SK-N-SH (cell line): ENCODE measurements at regions not wholly inside any gene's neighbourhood (a gene's known extent, or its start where the extent isn't known, plus 50 kb on each side); places are given as distances from the start of the nearest gene placed in this dataset.
A peak's percentile ranks its signal among the peaks of the same experiment; 100 is the strongest.
"Not testable (repeated sequence)": the region's sequence is repeated elsewhere in the genome, so short reads cannot be mapped to it uniquely, and the experiment has no call there.

Experiments
- CTCF ChIA-PET: fragments of 300-600, 350-600 bp; formaldehyde crosslinking; extraction: SDS; loops from one replicate; lab custom pipeline; 2021; lab: Yijun Ruan, JAX
- POLR2A ChIA-PET: fragments of 350-600 bp; sonication (Branson Sonifier 250); formaldehyde crosslinking; extraction: SDS; loops from one replicate; lab custom pipeline; 2020; ENCODE audit warnings: antibody characterized with exemption, inconsistent platforms; lab: Yijun Ruan, JAX
- DNase-seq: peaks from one replicate; pipeline ENCODE4 v3.0.0; 2012
- H2AFZ ChIP-seq: fragments of 200-600 bp; sonication (generic); 2 replicates; pipeline ENCODE4 v1.8.1; 2016; ENCODE audit warnings: antibody characterized with exemption, mild to moderate bottlenecking, low read depth
- H3F3A ChIP-seq: fragments of 200-600 bp; sonication (generic); replicated peaks from 2 replicates; pipeline ENCODE3; 2016; ENCODE audit warnings: antibody characterized with exemption, mild to moderate bottlenecking; ENCODE audit not compliant: insufficient read depth
- H3K27ac ChIP-seq, 2 experiments: fragments of 200-500 bp in 1 of 2; fragments of 200-600 bp in 1 of 2; sonication (Bioruptor generic) in 1 of 2; sonication (generic), shearing (Covaris generic) in 1 of 2; 2 replicates each; pipeline versions ENCODE4 v1.5.1 to v1.6.1; 2014 to 2016; ENCODE audit warnings: low read depth in 2 of 2, inconsistent platforms in 1 of 2, low read length in 1 of 2, mild to moderate bottlenecking in 1 of 2, mixed read lengths in 1 of 2
- H3K27me3 ChIP-seq: fragments of 200-600 bp; sonication (generic), shearing (Covaris generic); 2 replicates; pipeline ENCODE4 v1.6.1; 2016; ENCODE audit warnings: mixed run types; ENCODE audit not compliant: insufficient read depth
- H3K36me3 ChIP-seq, 2 experiments: fragments of 200-500 bp in 1 of 2; fragments of 200-600 bp in 1 of 2; sonication (Bioruptor generic) in 1 of 2; sonication (generic) in 1 of 2; replicated peaks in 1 of 2; 2 replicates each; pipeline versions ENCODE3 to v1.5.1; 2014 to 2016; ENCODE audit warnings: low read length in 1 of 2, mild to moderate bottlenecking in 1 of 2; ENCODE audit not compliant: insufficient read depth in 2 of 2, control insufficient read depth in 1 of 2
- H3K4me1 ChIP-seq, 2 experiments: fragments of 200-500 bp in 1 of 2; fragments of 200-600 bp in 1 of 2; sonication (Bioruptor generic) in 1 of 2; sonication (generic), shearing (Covaris generic) in 1 of 2; 2 replicates each; pipeline versions ENCODE4 v1.5.1 to v1.6.1; 2014 to 2016; ENCODE audit warnings: low read depth in 1 of 2, low read length in 1 of 2, mixed run types in 1 of 2; ENCODE audit not compliant: insufficient read depth in 2 of 2, control insufficient read depth in 1 of 2
- H3K4me2 ChIP-seq: fragments of 200-600 bp; sonication (generic), shearing (Covaris generic); 2 replicates; pipeline ENCODE4 v1.6.1; 2017; ENCODE audit warnings: mixed run types
- H3K4me3 ChIP-seq, 2 experiments: fragments of 200-500 bp in 1 of 2; fragments of 200-600 bp in 1 of 2; sonication (Bioruptor generic) in 1 of 2; sonication (generic), shearing (Covaris generic) in 1 of 2; 2 replicates each; pipeline versions ENCODE4 v1.5.1 to v1.8.1; 2014 to 2016; ENCODE audit warnings: low read depth in 2 of 2, inconsistent platforms in 1 of 2, low read length in 1 of 2, mild to moderate bottlenecking in 1 of 2, mixed read lengths in 1 of 2, moderate library complexity in 1 of 2
- H3K79me2 ChIP-seq: fragments of 200-600 bp; sonication (generic); 2 replicates; pipeline ENCODE4 v1.8.1; 2017; ENCODE audit warnings: mild to moderate bottlenecking; ENCODE audit not compliant: insufficient read depth
- H3K9ac ChIP-seq: fragments of 200-600 bp; sonication (generic); 2 replicates; pipeline ENCODE4 v1.6.1; 2017; ENCODE audit warnings: mixed run types
- H3K9me2 ChIP-seq: fragments of 200-600 bp; sonication (generic); 2 replicates; pipeline ENCODE4 v1.6.1; 2017; ENCODE audit warnings: mixed run types
- H3K9me3 ChIP-seq: fragments of 200-600 bp; sonication (generic); 2 replicates; pipeline ENCODE4 v1.6.1; 2017; ENCODE audit warnings: mixed run types, mild to moderate bottlenecking, moderate library complexity
- H4K20me1 ChIP-seq: fragments of 200-600 bp; sonication (generic); 2 replicates; pipeline ENCODE4 v1.6.1; 2017; ENCODE audit warnings: mild to moderate bottlenecking, mixed run types; ENCODE audit not compliant: insufficient read depth
- CHD2 ChIP-seq: fragments of 150-350 bp; IDR thresholded peaks from 2 replicates; pipeline ENCODE4 v1.6.1; 2018; ENCODE audit warnings: low read length; ENCODE audit not compliant: partially characterized antibody
- EP300 ChIP-seq, 2 experiments: IDR thresholded peaks; 2 replicates each; pipeline versions ENCODE4 v1.4.0 to v1.6.1; 2012; ENCODE audit warnings: borderline replicate concordance in 1 of 2, low read depth in 1 of 2, low read length in 1 of 2
- IRF3 ChIP-seq: fragments of 150-350 bp; IDR thresholded peaks from 2 replicates; pipeline ENCODE4 v1.6.1; 2016; ENCODE audit warnings: mild to moderate bottlenecking, low read depth, low read length
- JUND ChIP-seq: IDR thresholded peaks from 2 replicates; pipeline ENCODE4 v1.4.0; 2012
- MEF2A ChIP-seq: IDR thresholded peaks from 2 replicates; pipeline ENCODE4 v1.4.0; 2012; ENCODE audit warnings: low read depth, borderline replicate concordance
- NFIC ChIP-seq: IDR thresholded peaks from 2 replicates; pipeline ENCODE4 v1.4.0; 2012; ENCODE audit warnings: borderline replicate concordance
- NRF1 ChIP-seq: IDR thresholded peaks from 2 replicates; pipeline ENCODE4 v1.6.1; 2012; ENCODE audit warnings: low read depth, mild to moderate bottlenecking, low read length
- PBX3 ChIP-seq: IDR thresholded peaks from 2 replicates; pipeline ENCODE4; 2012
- POLR2AphosphoS5 ChIP-seq: IDR thresholded peaks from 2 replicates; pipeline ENCODE4 v1.6.1; 2012; ENCODE audit warnings: low read depth, low read length
- RAD21 ChIP-seq: IDR thresholded peaks from 2 replicates; pipeline ENCODE4 v1.6.1; 2012; ENCODE audit warnings: mild to moderate bottlenecking, low read length
- RCOR1 ChIP-seq: fragments of 150-350 bp; IDR thresholded peaks from 2 replicates; pipeline ENCODE4 v1.6.1; 2017; ENCODE audit warnings: antibody characterized with exemption, low read length
- REST ChIP-seq: IDR thresholded peaks from 2 replicates; pipeline ENCODE4 v1.6.1; 2012; ENCODE audit warnings: mild to moderate bottlenecking, low read depth, low read length, moderate library complexity
- TCF12 ChIP-seq: IDR thresholded peaks from 2 replicates; pipeline ENCODE4 v1.4.0; 2012
- TEAD4 ChIP-seq: IDR thresholded peaks from 2 replicates; pipeline ENCODE4 v1.4.0; 2012; ENCODE audit warnings: mild to moderate bottlenecking, borderline replicate concordance; ENCODE audit not compliant: insufficient read depth
- USF2 ChIP-seq: fragments of 150-350 bp; IDR thresholded peaks from 2 replicates; pipeline ENCODE4 v1.6.1; 2017; ENCODE audit warnings: antibody characterized with exemption, low read length, low read depth, borderline replicate concordance
- WGBS: methylation state at CpG from one replicate; pipeline ENCODE4 v1.1.6; 2017; ENCODE audit warnings: low lambda C conversion rate; 5-methylcytosine and 5-hydroxymethylcytosine counted together

GRCh38 chr9:87049929-87050608 lies 102.8 kb upstream of the GAS1 start:
- H3K9me2 ChIP-seq, H3K4me3 ChIP-seq, POLR2A ChIA-PET, H4K20me1 ChIP-seq, CTCF ChIA-PET, H3K9ac ChIP-seq, H3K27me3 ChIP-seq, H3F3A ChIP-seq, H3K4me1 ChIP-seq, H3K9me3 ChIP-seq, H3K4me2 ChIP-seq, H3K36me3 ChIP-seq, H2AFZ ChIP-seq, DNase-seq, H3K79me2 ChIP-seq: not testable (repeated sequence)
- peak; percentile 24; the same call in 1 of the 2 replicates for TF ChIP-seq POLR2AphosphoS5
- peak; percentile 91 for TF ChIP-seq TCF12
- 0 out of 2 replicates have a peak, but pooled peaks have one; percentile 20 for TF ChIP-seq MEF2A
- peak; percentile 20; the same call in 1 of the 2 replicates for TF ChIP-seq NFIC
- TF ChIP-seq EP300 (IDR thresholded peaks at IDR 0.05; ENCODE audit: borderline replicate concordance in 1 of 2, low read depth in 1 of 2, low read length in 1 of 2), result peak; percentile 7 to 62; a peak in 1 of 4 replicates
- peak; percentile 36; the same call in 1 of the 2 replicates for TF ChIP-seq PBX3
- TF ChIP-seq JUND, result 0 out of 2 replicates have a peak, but pooled peaks have one; percentile 18
- H3K27ac ChIP-seq, result peak overlapping the region; percentile 48 to 71; a peak in 3 of 4 replicates
- 28% methylated on average over 2 of the region's 2 CpGs for WGBS

GRCh38 chr9:87054999-87055686 lies 107.8 kb upstream of the GAS1 start:
- Histone ChIP-seq H3K79me2 (no peaks in the 10 kb centered on the region), H3K36me3 (no peaks in the 10 kb centered on the region), H3K4me2 (no peak overlapping the region), H2AFZ (no peak overlapping the region), H3K9me2 (no peaks in the 10 kb centered on the region), H3K4me1 (peaks cover 0 to 3% of the 10 kb centered on the region in 2 experiments; a peak in 1 of 4 replicates), H4K20me1 (no peaks in the 10 kb centered on the region), H3K9ac (no peak overlapping the region), H3K27ac (peak overlapping the region in 1 of 2 experiments; percentile 48; a peak in 1 of 4 replicates), H3F3A (peaks cover 8% of the 10 kb centered on the region), H3K9me3 (no peaks in the 10 kb centered on the region), H3K4me3 (no peak overlapping the region), H3K27me3 (no peaks in the 10 kb centered on the region)
- DNase-seq, result no peak
- POLR2A ChIA-PET, result no interaction called here
- CTCF ChIA-PET, result no interaction called here
- 38% methylated on average over 2 of the region's 2 CpGs for WGBS
- TF ChIP-seq TEAD4, result no peak
- TF ChIP-seq POLR2AphosphoS5, result no peak; the same call in 1 of the 2 replicates
- TF ChIP-seq MEF2A, result peak; percentile 65; the same call in 1 of the 2 replicates
- peak; percentile 40; the same call in 1 of the 2 replicates for TF ChIP-seq NFIC
- peak; percentile 29 to 55; a peak in 2 of 4 replicates for TF ChIP-seq EP300 (IDR thresholded peaks at IDR 0.05; ENCODE audit: borderline replicate concordance in 1 of 2, low read depth in 1 of 2, low read length in 1 of 2)
- no peak for TF ChIP-seq USF2
- TF ChIP-seq IRF3, result no peak
- no peak for TF ChIP-seq RCOR1
- TF ChIP-seq PBX3, result peak; percentile 48
- TF ChIP-seq RAD21, result no peak
- TF ChIP-seq REST, result no peak
- no peak for TF ChIP-seq NRF1
- TF ChIP-seq CHD2, result no peak
